IMR-90 (cell line): ENCODE measurements at regions not wholly inside any gene's neighbourhood (a gene's known extent, or its start where the extent isn't known, plus 50 kb on each side); places are given as distances from the start of the nearest gene placed in this dataset.

ENCODE experiments used
- ATAC-seq: fragments of 200-7000 bp; cut with Tn5 transposase; 2 replicates; pipeline ENCODE4 v1.9.1; 2020; ENCODE audit warnings: low read depth, mild to moderate bottlenecking, moderate library complexity
- BruUV-seq: library from RNA; stranded (reverse); fragments of 400-500 nt; replicated peaks from 2 replicates; lab custom pipeline; 2021; lab: Mats Ljungman, UMichigan
- CTCF ChIA-PET: fragments of 300-600 bp; formaldehyde crosslinking; extraction: SDS; loops from one replicate; lab custom pipeline; 2021; ENCODE audit warnings: antibody characterized with exemption; lab: Yijun Ruan, JAX
- POLR2A ChIA-PET: fragments of 300-600 bp; sonication (Branson Sonifier 250); formaldehyde crosslinking; loops from one replicate; lab custom pipeline; 2022; ENCODE audit warnings: antibody characterized with exemption; ENCODE audit not compliant: unreplicated experiment; lab: Charles Lee
- DNase-seq: peaks from one replicate; pipeline ENCODE4 v3.0.0; 2013
- H2AFZ ChIP-seq: replicated peaks from 2 replicates; pipeline ENCODE3; 2013; ENCODE audit warnings: low read length, mild to moderate bottlenecking; ENCODE audit not compliant: poor library complexity
- H2AK5ac ChIP-seq: 2 replicates; pipeline ENCODE4 v1.6.1; 2013; ENCODE audit warnings: low read depth, low read length, inconsistent platforms
- H2AK9ac ChIP-seq: replicated peaks from 2 replicates; pipeline ENCODE3; 2013; ENCODE audit warnings: mild to moderate bottlenecking, low read depth, low read length, moderate library complexity; ENCODE audit not compliant: poor library complexity
- H2BK120ac ChIP-seq: 2 replicates; pipeline ENCODE4 v1.6.1; 2013; ENCODE audit warnings: low read depth, low read length, inconsistent platforms
- H2BK15ac ChIP-seq: 3 replicates; pipeline ENCODE4 v1.6.1; 2013; ENCODE audit warnings: low read depth, low read length, inconsistent platforms
- H2BK20ac ChIP-seq: 2 replicates; pipeline ENCODE4 v1.6.1; 2013; ENCODE audit warnings: low read depth, mild to moderate bottlenecking, inconsistent platforms, low read length, moderate library complexity
- H2BK5ac ChIP-seq: 2 replicates; pipeline ENCODE4 v1.6.1; 2013; ENCODE audit warnings: mild to moderate bottlenecking, low read depth, low read length, inconsistent platforms; ENCODE audit not compliant: poor library complexity, severe bottlenecking
- H3K14ac ChIP-seq: replicated peaks from 2 replicates; pipeline ENCODE4 v1.6.1; 2013; ENCODE audit warnings: low read depth, low read length, inconsistent platforms
- H3K18ac ChIP-seq: 2 replicates; pipeline ENCODE4 v1.6.1; 2013; ENCODE audit warnings: low read depth, low read length, control low read depth
- H3K23ac ChIP-seq: 2 replicates; pipeline ENCODE4 v1.6.1; 2013; ENCODE audit warnings: low read depth, low read length, inconsistent platforms
- H3K27ac ChIP-seq: 2 replicates; pipeline ENCODE4 v1.5.1; 2013; ENCODE audit warnings: mild to moderate bottlenecking, control low read depth, low read length; ENCODE audit not compliant: insufficient read depth
- H3K27me3 ChIP-seq: 2 replicates; pipeline ENCODE4 v1.6.1; 2013; ENCODE audit warnings: low read length; ENCODE audit not compliant: control insufficient read depth, insufficient read depth
- H3K36me3 ChIP-seq: 2 replicates; pipeline ENCODE4 v1.6.1; 2013; ENCODE audit warnings: low read length, mixed read lengths; ENCODE audit not compliant: control insufficient read depth, insufficient read depth
- H3K4ac ChIP-seq: 2 replicates; pipeline ENCODE4 v1.6.1; 2013; ENCODE audit warnings: low read depth, low read length, inconsistent platforms
- H3K4me1 ChIP-seq: 2 replicates; pipeline ENCODE4 v1.6.1; 2013; ENCODE audit warnings: low read length, mixed read lengths; ENCODE audit not compliant: control insufficient read depth, insufficient read depth
- H3K4me2 ChIP-seq: 2 replicates; pipeline ENCODE4 v1.6.1; 2013; ENCODE audit warnings: low read depth, mild to moderate bottlenecking, control low read depth, low read length, moderate library complexity
- H3K4me3 ChIP-seq: 2 replicates; pipeline ENCODE4 v1.5.1; 2013; ENCODE audit warnings: low read depth, mild to moderate bottlenecking, control low read depth, low read length, moderate library complexity; ENCODE audit not compliant: insufficient read depth
- H3K56ac ChIP-seq: 2 replicates; pipeline ENCODE4 v1.6.1; 2013; ENCODE audit warnings: low read length, inconsistent platforms; ENCODE audit not compliant: insufficient read depth; ENCODE audit errors: extremely low read depth
- H3K79me1 ChIP-seq, 2 experiments: 2 replicates each; pipeline ENCODE4 v1.6.1; 2013; ENCODE audit warnings: low read length in 2 of 2, inconsistent platforms in 1 of 2, low read depth in 1 of 2
- H3K9ac ChIP-seq: 2 replicates; pipeline ENCODE4 v1.6.1; 2013; ENCODE audit warnings: low read depth, low read length, control low read depth
- H3K9me1 ChIP-seq: 2 replicates; pipeline ENCODE4 v1.6.1; 2013; ENCODE audit warnings: low read length, inconsistent platforms; ENCODE audit not compliant: insufficient read depth
- H3K9me3 ChIP-seq: 2 replicates; pipeline ENCODE4 v1.6.1; 2013; ENCODE audit warnings: low read length; ENCODE audit not compliant: control insufficient read depth, insufficient read depth
- H4K20me1 ChIP-seq: 2 replicates; pipeline ENCODE4 v1.6.1; 2013; ENCODE audit warnings: low read length, inconsistent platforms; ENCODE audit not compliant: insufficient read depth
- H4K5ac ChIP-seq: 2 replicates; pipeline ENCODE4 v1.6.1; 2013; ENCODE audit warnings: mild to moderate bottlenecking, low read depth, low read length, control low read depth
- H4K8ac ChIP-seq, 2 experiments: 2 replicates each; pipeline ENCODE4 v1.6.1; 2013; ENCODE audit warnings: low read depth in 2 of 2, low read length in 2 of 2, control low read depth in 1 of 2, inconsistent platforms in 1 of 2
- H4K91ac ChIP-seq: 2 replicates; pipeline ENCODE4 v1.6.1; 2013; ENCODE audit warnings: low read depth, low read length, inconsistent platforms; ENCODE audit not compliant: insufficient read depth
- CHD1 ChIP-seq: IDR thresholded peaks from 2 replicates; pipeline ENCODE4 v1.6.1; 2012; ENCODE audit warnings: low read depth, low read length, improper control_type of control experiment
- FOS ChIP-seq: fragments of 150-350 bp; IDR thresholded peaks from 2 replicates; pipeline ENCODE4 v1.6.1; 2016; ENCODE audit warnings: low read depth, low read length
- MAFK ChIP-seq: IDR thresholded peaks from 2 replicates; pipeline ENCODE4 v1.6.1; 2012; ENCODE audit warnings: low read depth, low read length, improper control_type of control experiment
- MAZ ChIP-seq: IDR thresholded peaks from 2 replicates; pipeline ENCODE4 v1.6.1; 2012; ENCODE audit warnings: low read depth, mild to moderate bottlenecking, low read length, improper control_type of control experiment, moderate library complexity, borderline replicate concordance
- NFE2L2 ChIP-seq: fragments of 150-350 bp; IDR thresholded peaks from 2 replicates; pipeline ENCODE4 v1.6.1; 2016; ENCODE audit warnings: low read depth, mild to moderate bottlenecking, low read length
- RAD21 ChIP-seq: IDR thresholded peaks from 2 replicates; pipeline ENCODE4 v1.6.1; 2012; ENCODE audit warnings: low read length, improper control_type of control experiment
- RCOR1 ChIP-seq: IDR thresholded peaks from 2 replicates; pipeline ENCODE4 v1.6.1; 2012; ENCODE audit warnings: mild to moderate bottlenecking, low read length, improper control_type of control experiment; ENCODE audit not compliant: insufficient replicate concordance
- WGBS, 2 experiments: methylation state at CpG; one replicate each; pipeline versions ENCODE4 v1.1.5 to v1.1.7; 2013; ENCODE audit warnings: missing lambda C conversion rate in 2 of 2; ENCODE audit not compliant: insufficient read length in 1 of 2; ENCODE audit errors: extremely low coverage in 2 of 2; 5-methylcytosine and 5-hydroxymethylcytosine counted together
- dilution Hi-C: fragments of 300-500 bp; cut with HindIII; formaldehyde crosslinking; loops from one replicate; pipeline ENCODE4 v1.14.3; 2018; ENCODE audit warnings: low sequenced_read_pairs; ENCODE audit not compliant: unreplicated experiment
- in situ Hi-C: fragments of 300-500 bp; cut with MboI; formaldehyde crosslinking; loops from 3 replicates; pipeline ENCODE4 v1.14.3; 2019; ENCODE audit warnings: low sequenced_read_pairs, inconsistent platforms, mixed read lengths
- intact Hi-C: fragments of 100-400 bp; cut with micrococcal nuclease; formaldehyde crosslinking; loops from 2 replicates; pipeline ENCODE4 v1.10.0; 2022
- TF ChIP-seq, protein P1 (sequence below): fragments of 150-350 bp; IDR thresholded peaks from 2 replicates; pipeline ENCODE4 v1.6.1; 2016; ENCODE audit warnings: low read depth, mild to moderate bottlenecking, low read length, moderate library complexity, borderline replicate concordance

DNA sequence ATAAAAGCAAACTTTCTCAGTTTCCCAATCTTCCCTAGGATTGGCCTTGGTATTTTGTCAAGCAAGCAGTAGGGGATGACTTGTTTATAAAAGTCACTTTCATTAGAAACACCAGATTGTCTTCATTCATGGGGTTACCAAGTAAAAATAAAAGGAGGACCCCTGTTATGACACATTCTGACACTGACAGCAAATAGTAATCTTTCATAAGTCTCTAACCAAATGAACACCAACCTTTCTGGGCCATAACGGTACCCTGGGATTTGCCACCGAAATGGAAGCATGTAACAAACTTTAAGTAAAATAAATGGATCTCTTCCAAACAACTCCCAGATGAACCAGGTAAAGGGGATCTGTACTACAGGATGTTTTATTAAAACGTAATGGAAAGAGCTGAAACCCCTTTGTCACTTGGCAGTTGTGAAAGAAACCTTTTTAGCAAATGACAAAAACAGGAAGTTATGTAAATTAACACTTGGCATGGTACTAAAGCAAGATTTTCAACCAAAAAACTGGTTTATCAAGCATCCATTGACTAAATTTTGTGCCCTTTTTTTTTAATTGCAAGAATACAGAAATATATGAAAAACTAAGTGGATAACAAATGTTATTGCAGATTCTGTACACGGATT lies 335.6 kb downstream of the RBM26 start:
- no peaks in the 10 kb centered on the region for H3K4me1 ChIP-seq
- ATAC-seq: no peak
- in situ Hi-C loops (no loop called here), intact Hi-C loops (no loop called here), dilution Hi-C loops (no loop called here)
- H3K27me3 ChIP-seq: no peaks in the 10 kb centered on the region
- no peaks in the 10 kb centered on the region for H3K9me1 ChIP-seq
- POLR2A ChIA-PET: no interaction called here
- no peak overlapping the region for H3K23ac ChIP-seq
- no peak overlapping the region for H2BK20ac ChIP-seq
- no peak overlapping the region for H2BK5ac ChIP-seq
- H2BK15ac ChIP-seq: no peak overlapping the region
- H4K20me1 ChIP-seq: no peaks in the 10 kb centered on the region
- H3K56ac ChIP-seq: no peak overlapping the region
- H3K9ac ChIP-seq: no peak overlapping the region
- no peak overlapping the region for H2AFZ ChIP-seq
- BruUV-seq: no TSS peak
- H4K8ac ChIP-seq: no peak overlapping the region
- H3K9me3 ChIP-seq: no peaks in the 10 kb centered on the region
- CTCF ChIA-PET: no interaction called here
- H2BK120ac ChIP-seq: no peak overlapping the region
- no peak overlapping the region for H3K4ac ChIP-seq
- no peak overlapping the region for H2AK9ac ChIP-seq
- no peaks in the 10 kb centered on the region for H3K36me3 ChIP-seq
- H3K4me2 ChIP-seq: no peak overlapping the region
- H4K91ac ChIP-seq: no peak overlapping the region
- H2AK5ac ChIP-seq: no peak overlapping the region
- no peak overlapping the region for H3K14ac ChIP-seq
- DNase-seq: no peak
- TF ChIP-seq, protein P1, sequence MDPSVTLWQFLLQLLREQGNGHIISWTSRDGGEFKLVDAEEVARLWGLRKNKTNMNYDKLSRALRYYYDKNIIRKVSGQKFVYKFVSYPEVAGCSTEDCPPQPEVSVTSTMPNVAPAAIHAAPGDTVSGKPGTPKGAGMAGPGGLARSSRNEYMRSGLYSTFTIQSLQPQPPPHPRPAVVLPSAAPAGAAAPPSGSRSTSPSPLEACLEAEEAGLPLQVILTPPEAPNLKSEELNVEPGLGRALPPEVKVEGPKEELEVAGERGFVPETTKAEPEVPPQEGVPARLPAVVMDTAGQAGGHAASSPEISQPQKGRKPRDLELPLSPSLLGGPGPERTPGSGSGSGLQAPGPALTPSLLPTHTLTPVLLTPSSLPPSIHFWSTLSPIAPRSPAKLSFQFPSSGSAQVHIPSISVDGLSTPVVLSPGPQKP: no peak
- TF ChIP-seq CHD1: no peak
- TF ChIP-seq RAD21: no peak
- TF ChIP-seq MAZ: no peak
- TF ChIP-seq MAFK: no peak
- TF ChIP-seq NFE2L2: no peak
- TF ChIP-seq RCOR1: no peak
- no peak for TF ChIP-seq FOS
- no peak overlapping the region for H3K27ac ChIP-seq
- H3K4me3 ChIP-seq: no peak overlapping the region
- no peak overlapping the region for H4K5ac ChIP-seq
- WGBS, 2 experiments: no CpG with 5 or more reads among the region's 4 CpGs
- H3K18ac ChIP-seq: no peak overlapping the region
- no peaks in the 10 kb centered on the region for H3K79me1 ChIP-seq
